IPS DF 6.9 (cell line): ENCODE measurements at regions not wholly inside any gene's neighbourhood (a gene's known extent, or its start where the extent isn't known, plus 50 kb on each side); places are given as distances from the start of the nearest gene placed in this dataset.
A peak's percentile ranks its signal among the peaks of the same experiment; 100 is the strongest.

Experiments used
- DNase-seq: peaks from one replicate; pipeline ENCODE4 v3.0.0-alpha.2; 2013; ENCODE audit warnings: low read depth, low spot score
- H3K27ac ChIP-seq: one replicate; pipeline ENCODE4 v1.5.1; 2013; ENCODE audit warnings: low read length, control low read depth
- H3K27me3 ChIP-seq: 2 replicates; pipeline ENCODE4 v1.6.1; 2013; ENCODE audit warnings: mild to moderate bottlenecking, low read length; ENCODE audit not compliant: control insufficient read depth, insufficient read depth
- H3K36me3 ChIP-seq: 2 replicates; pipeline ENCODE4 v1.6.1; 2013; ENCODE audit warnings: low read length; ENCODE audit not compliant: control insufficient read depth, insufficient read depth
- H3K4me1 ChIP-seq: 2 replicates; pipeline ENCODE4 v1.6.1; 2013; ENCODE audit warnings: low read length; ENCODE audit not compliant: control insufficient read depth, insufficient read depth
- H3K4me3 ChIP-seq: 2 replicates; pipeline ENCODE4 v1.5.1; 2013; ENCODE audit warnings: mild to moderate bottlenecking, low read length
- H3K9me3 ChIP-seq: 2 replicates; pipeline ENCODE4 v1.6.1; 2013; ENCODE audit warnings: low read length, inconsistent platforms; ENCODE audit not compliant: control insufficient read depth, insufficient read depth
- WGBS: extraction: QIAGEN DNeasy Blood & Tissue Kit; methylation state at CpG from one replicate; pipeline ENCODE4 v1.1.7; 2013; ENCODE audit warnings: mixed read lengths, missing lambda C conversion rate; ENCODE audit not compliant: insufficient read length, insufficient coverage; 5-methylcytosine and 5-hydroxymethylcytosine counted together

DNA sequence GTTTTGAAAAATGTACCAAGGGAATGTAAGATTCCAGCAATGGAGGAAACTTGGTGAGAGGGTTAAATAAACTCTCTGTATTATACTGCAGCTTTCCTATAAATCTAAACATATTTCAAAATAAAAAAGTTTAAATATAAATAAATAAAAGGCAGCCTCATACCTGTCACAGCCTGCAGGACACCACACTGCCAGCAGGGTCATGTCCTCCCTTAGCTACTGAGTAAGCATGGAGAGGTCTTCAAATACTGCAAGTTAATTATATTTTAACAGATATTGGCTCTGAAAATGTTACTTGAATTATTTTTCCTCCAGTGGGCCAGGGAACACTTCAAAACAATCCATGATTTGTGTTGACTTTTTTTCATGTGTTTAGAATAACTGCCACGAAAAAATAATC lies 852.8 kb upstream of the PCDH7 start:
- Histone ChIP-seq H3K36me3 (no peaks in the 10 kb centered on the region), H3K4me3 (no peak overlapping the region), H3K4me1 (no peaks in the 10 kb centered on the region), H3K27ac (no peak overlapping the region), H3K27me3 (no peaks in the 10 kb centered on the region), H3K9me3 (no peaks in the 10 kb centered on the region)
- WGBS, result no CpG with 5 or more reads among the region's 1 CpG
- no peak for DNase-seq

DNA sequence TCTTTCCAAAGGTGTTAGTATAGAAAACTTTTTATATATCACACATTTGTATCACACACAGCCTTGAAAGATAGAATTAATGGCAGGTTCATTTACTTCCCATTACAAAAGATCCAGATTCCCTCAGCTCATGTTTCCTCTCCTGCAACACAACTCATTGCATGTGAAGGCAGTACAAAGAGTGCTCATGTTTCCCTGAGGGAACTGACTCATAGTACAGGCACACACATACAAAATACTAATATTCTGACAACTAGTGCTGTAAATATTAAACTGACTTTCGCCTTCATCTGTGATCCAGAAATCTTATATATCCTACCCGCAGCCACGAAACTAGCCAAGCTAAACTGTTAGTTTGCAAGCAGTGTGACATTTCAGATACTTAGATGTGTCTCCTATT lies 819.8 kb upstream of the PCDH7 start:
- DNase-seq, result no peak
- no peaks in the 10 kb centered on the region for H3K4me1 ChIP-seq
- no peaks in the 10 kb centered on the region for H3K36me3 ChIP-seq
- WGBS, result no CpG with 5 or more reads among the region's 3 CpGs
- no peaks in the 10 kb centered on the region for H3K27me3 ChIP-seq
- H3K4me3 ChIP-seq, result no peak overlapping the region
- no peak overlapping the region for H3K27ac ChIP-seq
- H3K9me3 ChIP-seq, result no peaks in the 10 kb centered on the region

DNA sequence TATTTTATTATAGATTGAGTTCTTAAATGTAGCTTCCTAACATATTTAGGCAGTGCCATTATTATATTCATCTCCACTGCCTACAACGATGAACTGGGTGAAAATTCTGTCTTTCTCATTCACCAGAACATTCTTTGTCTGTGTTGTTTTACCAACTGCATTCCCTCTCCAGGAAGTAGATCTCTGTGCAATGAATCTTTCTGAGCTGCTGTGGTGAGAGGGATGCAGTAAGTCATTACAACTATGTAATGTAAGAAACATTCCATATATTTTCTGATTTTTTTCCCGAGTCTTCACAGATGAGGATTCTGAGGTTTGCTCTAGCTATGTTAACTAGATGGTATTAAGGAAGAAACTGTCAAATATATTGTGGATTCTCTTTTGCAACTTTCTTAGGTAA lies 811.9 kb upstream of the PCDH7 start:
- H3K9me3 ChIP-seq, result no peaks in the 10 kb centered on the region
- no peaks in the 10 kb centered on the region for H3K4me1 ChIP-seq
- H3K36me3 ChIP-seq, result no peaks in the 10 kb centered on the region
- no peaks in the 10 kb centered on the region for H3K27me3 ChIP-seq
- no peak for DNase-seq
- no peak overlapping the region for H3K27ac ChIP-seq
- no CpG with 5 or more reads among the region's 2 CpGs for WGBS
- H3K4me3 ChIP-seq, result no peak overlapping the region

DNA sequence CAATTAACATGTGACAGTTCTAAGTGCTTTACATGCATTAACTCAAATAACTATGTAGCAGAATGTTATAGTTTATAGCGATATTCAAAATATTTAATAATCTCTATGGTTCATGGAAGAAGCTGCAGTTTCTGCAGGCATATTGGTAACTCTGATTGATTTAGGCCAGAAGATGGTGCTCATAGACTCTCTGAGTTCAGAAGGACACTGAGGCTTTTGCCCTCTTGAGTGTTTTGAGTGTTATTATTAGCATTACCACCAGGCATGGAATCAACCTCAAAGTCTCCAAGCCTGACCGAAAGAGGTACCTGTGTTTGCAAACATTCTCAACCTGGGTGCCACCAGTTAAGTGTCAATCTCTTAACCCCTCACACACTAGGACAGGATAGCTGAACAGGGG lies 792.3 kb upstream of the PCDH7 start:
- DNase-seq, result peak; percentile 7
- no peaks in the 10 kb centered on the region for H3K4me1 ChIP-seq
- H3K4me3 ChIP-seq, result no peak overlapping the region
- H3K9me3 ChIP-seq, result no peaks in the 10 kb centered on the region
- no peak overlapping the region for H3K27ac ChIP-seq
- H3K36me3 ChIP-seq, result no peaks in the 10 kb centered on the region
- no peaks in the 10 kb centered on the region for H3K27me3 ChIP-seq
- no CpG with 5 or more reads among the region's 2 CpGs for WGBS

DNA sequence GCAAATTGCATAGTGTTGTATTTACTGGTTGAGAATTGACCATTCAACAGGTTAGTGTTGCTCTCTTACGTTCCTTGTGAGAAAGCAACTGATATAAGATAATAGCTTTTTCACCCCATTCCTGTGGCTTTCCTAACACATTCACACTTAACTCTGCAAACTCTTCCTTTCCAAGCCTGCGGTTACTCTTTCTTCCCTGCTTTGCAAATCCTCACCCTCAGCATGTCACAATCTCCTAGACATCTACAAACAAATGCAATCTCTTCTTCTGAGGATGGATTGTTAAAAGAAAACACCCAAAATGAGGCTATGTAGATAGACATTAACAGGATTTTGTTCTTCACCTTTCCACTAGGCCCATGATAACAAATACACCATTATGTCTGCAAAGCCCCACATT lies 771.7 kb upstream of the PCDH7 start:
- Histone ChIP-seq H3K4me3 (no peak overlapping the region), H3K27me3 (no peaks in the 10 kb centered on the region), H3K27ac (no peak overlapping the region), H3K4me1 (no peaks in the 10 kb centered on the region), H3K9me3 (no peaks in the 10 kb centered on the region), H3K36me3 (no peaks in the 10 kb centered on the region)
- DNase-seq, result no peak
- WGBS, result no CpG with 5 or more reads among the region's 2 CpGs

DNA sequence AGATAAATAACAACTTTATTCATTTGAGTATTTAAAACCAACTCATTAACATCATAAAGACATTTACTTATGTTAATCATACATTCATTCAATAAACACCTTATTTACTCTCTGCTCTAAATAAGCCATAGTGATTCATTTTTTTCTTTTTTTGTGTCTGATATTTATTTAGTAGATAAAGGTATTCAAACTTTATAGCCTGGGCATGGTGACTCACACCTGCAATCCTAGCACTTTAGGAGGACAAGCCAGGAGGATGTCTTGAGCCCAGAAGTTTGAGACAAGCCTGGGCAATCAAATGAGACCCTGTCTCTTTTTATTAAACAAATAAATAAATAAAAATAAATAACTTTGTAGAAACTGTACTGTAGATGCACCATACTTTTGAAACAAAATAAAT lies 771.3 kb upstream of the PCDH7 start:
- H3K36me3 ChIP-seq, result no peaks in the 10 kb centered on the region
- H3K27me3 ChIP-seq, result no peaks in the 10 kb centered on the region
- H3K27ac ChIP-seq, result no peak overlapping the region
- H3K4me1 ChIP-seq, result no peaks in the 10 kb centered on the region
- no peak for DNase-seq
- no peaks in the 10 kb centered on the region for H3K9me3 ChIP-seq
- no peak overlapping the region for H3K4me3 ChIP-seq

DNA sequence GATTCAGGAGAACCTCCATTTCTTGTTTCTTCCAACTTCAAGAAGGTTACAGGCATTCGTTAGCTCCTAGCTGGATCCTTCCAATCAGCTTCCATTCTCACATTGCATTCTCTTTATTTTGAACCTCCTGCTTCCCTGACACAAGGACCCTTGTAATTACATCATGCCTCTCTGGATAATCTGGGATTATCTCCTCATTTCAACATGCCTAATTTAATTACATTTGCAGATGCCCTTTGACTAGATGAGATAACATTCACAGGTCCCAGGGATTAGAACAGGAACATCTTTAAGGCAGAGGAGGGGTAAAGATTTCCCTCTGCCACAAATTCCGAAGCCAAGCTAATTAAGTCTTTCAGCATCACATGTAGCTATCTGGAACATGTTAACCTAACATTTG lies 753.8 kb upstream of the PCDH7 start:
- H3K27ac ChIP-seq, result no peak overlapping the region
- H3K36me3 ChIP-seq, result no peaks in the 10 kb centered on the region
- no peak for DNase-seq
- H3K4me3 ChIP-seq, result no peak overlapping the region
- no CpG with 5 or more reads among the region's 2 CpGs for WGBS
- H3K9me3 ChIP-seq, result no peaks in the 10 kb centered on the region
- H3K4me1 ChIP-seq, result no peaks in the 10 kb centered on the region
- H3K27me3 ChIP-seq, result no peaks in the 10 kb centered on the region

DNA sequence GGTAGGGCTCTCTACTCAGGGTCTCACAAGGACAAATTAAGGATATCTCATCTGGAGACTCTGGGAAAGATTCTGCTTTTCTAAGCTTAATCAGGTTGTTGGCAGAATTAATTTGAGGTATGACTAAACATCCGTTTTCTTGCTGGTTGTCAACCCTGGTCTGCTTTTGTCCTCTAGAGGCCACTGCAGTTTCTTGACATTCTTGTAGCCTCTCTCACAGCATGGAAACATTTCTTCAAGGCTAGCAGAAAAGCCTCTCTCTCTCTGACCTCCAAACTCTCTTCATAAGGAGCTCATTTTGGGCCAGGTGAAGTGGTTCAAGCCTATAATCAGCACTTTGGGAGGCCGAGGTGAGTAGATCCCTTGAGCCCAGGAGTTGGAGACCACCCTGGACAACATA lies 749.5 kb upstream of the PCDH7 start:
- no peak overlapping the region for H3K4me3 ChIP-seq
- H3K27me3 ChIP-seq, result no peaks in the 10 kb centered on the region
- WGBS, result no CpG with 5 or more reads among the region's 2 CpGs
- H3K27ac ChIP-seq, result no peak overlapping the region
- H3K9me3 ChIP-seq, result no peaks in the 10 kb centered on the region
- H3K4me1 ChIP-seq, result no peaks in the 10 kb centered on the region
- DNase-seq, result peak; percentile 18
- H3K36me3 ChIP-seq, result no peaks in the 10 kb centered on the region

DNA sequence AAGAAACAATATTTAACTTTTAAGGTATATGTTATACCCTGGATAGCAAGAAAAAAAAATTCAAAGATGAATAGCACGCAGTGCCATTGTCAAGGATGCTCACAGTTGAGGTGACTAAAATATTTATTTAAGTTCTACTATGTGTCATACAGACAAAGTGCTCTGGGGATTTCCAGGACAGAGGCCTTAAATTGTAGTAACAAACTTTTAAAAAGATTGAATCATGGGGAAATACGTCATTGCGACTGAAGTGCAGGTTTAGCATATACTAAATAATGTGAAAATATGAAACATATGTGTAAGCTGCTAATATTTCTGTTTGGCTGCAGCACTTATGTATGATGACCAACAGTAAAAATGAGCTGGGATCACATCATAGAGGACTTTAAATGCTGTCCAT lies 748.0 kb upstream of the PCDH7 start:
- no peaks in the 10 kb centered on the region for H3K36me3 ChIP-seq
- no peaks in the 10 kb centered on the region for H3K4me1 ChIP-seq
- no peak overlapping the region for H3K4me3 ChIP-seq
- H3K27me3 ChIP-seq, result no peaks in the 10 kb centered on the region
- H3K9me3 ChIP-seq, result no peaks in the 10 kb centered on the region
- DNase-seq, result no peak
- no CpG with 5 or more reads among the region's 3 CpGs for WGBS
- no peak overlapping the region for H3K27ac ChIP-seq

DNA sequence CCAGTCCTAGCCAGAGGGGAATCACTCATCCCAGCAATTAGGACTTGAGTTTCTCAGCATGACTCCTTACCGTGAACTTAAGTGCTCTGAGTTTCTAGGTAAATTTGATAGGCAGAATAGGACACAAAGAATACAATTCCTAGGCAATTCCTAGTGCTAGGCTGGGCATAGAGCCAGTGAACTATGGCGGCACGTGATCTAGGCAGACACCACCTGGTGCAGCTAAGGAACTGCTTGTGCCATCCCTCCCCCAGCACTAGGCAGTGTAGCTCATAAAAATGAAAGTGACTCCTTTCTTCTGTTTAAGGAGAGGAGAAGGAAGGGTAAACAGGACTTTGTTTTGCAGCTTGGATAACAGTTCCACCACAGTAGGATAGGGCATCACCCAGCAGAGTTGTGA lies 736.3 kb upstream of the PCDH7 start:
- Histone ChIP-seq H3K4me1 (no peaks in the 10 kb centered on the region), H3K4me3 (no peak overlapping the region), H3K27ac (no peak overlapping the region), H3K36me3 (no peaks in the 10 kb centered on the region), H3K9me3 (no peaks in the 10 kb centered on the region), H3K27me3 (no peaks in the 10 kb centered on the region)
- no CpG with 5 or more reads among the region's 3 CpGs for WGBS
- no peak for DNase-seq

DNA sequence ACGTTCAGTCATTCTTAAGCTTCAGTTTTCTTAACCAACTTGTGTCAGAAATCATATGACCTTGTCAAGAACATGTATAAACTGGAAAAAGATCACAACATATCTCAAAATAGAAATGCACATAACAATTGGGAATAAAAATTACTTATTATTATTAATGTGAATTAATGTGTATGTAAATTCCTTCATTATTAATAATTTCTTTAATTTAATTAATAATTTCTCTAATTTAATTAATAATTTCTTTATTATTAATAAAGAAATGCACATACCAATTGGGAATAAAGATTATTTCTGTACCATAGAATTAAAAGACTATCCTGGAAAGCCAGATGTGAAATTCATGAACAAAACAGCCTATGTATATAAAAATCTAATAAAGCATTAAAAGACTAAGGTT lies 718.5 kb upstream of the PCDH7 start:
- no CpG with 5 or more reads among the region's 1 CpG for WGBS
- Histone ChIP-seq H3K4me3 (no peak overlapping the region), H3K4me1 (no peaks in the 10 kb centered on the region), H3K27ac (no peak overlapping the region), H3K27me3 (no peaks in the 10 kb centered on the region), H3K9me3 (no peaks in the 10 kb centered on the region), H3K36me3 (no peaks in the 10 kb centered on the region)
- DNase-seq, result no peak
